Activated CD4-positive, alpha-beta T cell treated with anti-CD3 and anti-CD28 coated beads, Interleukin-10, Interleukin-2, amounts not matched to agents 100 ng/mL and 50 ng/mL, durations not matched to agents 16 hours and 8 hours (primary cell): ENCODE measurements at regions not wholly inside any gene's neighbourhood (a gene's known extent, or its start where the extent isn't known, plus 50 kb on each side); places are given as distances from the start of the nearest gene placed in this dataset.

Experiments
- DNase-seq: peaks from one replicate; pipeline ENCODE4 v3.0.0-alpha.2; 2020

DNA sequence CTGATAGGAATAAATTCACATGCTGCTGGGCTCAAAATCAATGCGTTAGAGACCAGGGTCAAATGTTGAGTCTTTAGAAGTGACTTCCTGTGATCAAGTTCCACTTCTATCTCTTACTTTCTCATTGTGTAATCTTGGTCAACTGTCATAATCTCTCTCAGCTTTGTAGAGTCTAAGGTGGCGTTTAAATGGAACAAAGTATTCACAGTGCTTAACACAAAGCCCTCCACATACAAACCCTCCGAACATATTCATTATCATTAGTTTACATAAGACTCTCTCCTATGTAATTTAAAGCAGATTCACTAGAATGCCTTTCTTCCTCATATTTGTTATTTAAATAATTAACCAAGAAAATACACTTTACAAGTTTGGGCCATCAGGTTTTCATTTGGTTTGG, 1044.1 kb downstream of the EFNB2 start:
- DNase-seq, result no peak

DNA sequence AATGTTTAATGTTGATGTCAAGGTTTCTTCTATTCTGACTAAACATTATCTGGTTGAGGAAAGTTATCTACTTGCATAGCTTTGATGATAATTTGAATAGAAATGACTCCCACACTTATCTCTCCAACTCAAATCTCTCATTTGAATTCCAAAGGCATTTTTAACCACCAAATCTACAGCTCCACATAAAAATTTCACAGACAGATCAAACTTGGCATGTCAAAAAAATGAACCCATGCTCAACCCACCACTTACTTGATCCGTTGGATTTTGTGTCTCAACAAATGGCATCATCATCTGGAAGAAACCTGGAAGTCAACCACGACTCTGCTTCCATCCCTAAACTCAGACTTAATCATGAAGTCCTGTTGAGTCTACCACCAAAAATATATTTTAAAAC, 1050.4 kb downstream of the EFNB2 start:
- DNase-seq, result no peak

DNA sequence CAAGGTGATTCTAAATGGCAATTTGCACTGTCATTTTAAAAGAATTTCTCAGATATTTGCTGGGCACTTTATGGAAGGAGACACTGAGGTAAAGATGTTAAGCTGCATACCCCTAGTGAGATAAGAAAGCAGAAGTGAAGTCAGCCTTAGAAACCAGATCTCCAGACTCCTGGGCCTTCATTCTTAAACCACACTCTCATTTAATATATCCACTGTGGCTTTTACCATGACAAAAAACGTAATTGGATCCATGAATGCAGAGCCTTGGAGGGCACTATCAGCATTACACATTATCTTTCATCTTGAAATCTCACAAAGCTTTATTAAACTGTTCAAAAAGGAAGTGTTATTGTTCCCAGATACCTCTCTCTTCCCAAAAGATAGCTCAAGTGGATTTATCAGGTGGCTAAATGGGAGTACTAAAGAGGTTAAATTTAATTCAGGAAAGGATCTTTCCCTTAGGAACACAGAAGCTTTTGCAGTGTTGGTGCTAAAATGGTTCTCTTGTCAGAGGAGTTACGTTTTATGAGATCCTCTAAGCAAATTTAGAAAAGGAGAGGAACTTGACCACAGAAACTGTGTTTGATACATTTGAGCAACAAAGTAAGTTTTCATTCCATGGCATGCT, 1060.4 kb downstream of the EFNB2 start:
- DNase-seq, result no peak

DNA sequence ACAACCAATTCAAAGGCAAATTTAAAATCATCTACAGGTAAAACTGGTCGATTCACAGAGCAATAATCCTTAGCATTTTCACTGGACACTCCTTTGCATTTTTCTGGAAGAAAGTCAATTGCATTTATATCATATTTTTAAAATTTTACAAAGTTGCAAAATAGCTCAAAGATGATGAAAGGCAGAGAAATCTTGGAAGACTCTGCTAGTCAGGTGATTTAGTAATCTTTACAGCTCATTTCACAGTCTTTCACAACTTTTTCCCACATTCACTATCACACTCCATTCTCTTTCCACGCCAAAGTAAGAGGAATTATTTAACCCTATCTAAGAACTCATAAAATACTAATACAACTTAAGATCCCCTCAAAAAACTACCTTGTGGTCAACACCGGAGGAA, 1063.8 kb downstream of the EFNB2 start:
- no peak for DNase-seq

DNA sequence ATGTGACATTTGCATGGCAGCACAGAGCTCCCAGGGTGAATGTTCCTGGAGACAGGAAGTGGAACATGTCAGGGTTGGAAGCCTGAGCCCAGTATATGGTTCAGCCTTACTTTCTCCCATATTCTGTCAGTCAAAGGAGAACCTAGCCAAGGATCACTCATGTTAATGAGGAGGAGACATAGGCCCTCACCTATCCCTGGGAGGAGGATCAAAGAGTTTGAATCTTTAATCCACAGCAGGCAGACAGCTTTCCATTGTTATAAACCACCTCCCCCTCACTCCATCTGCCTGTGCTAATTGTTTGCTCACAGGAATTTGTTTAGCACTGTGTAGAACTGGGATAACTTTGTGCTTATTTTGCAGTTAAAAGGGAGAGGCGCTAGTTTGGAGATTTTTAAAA, 1069.1 kb downstream of the EFNB2 start:
- no peak for DNase-seq

DNA sequence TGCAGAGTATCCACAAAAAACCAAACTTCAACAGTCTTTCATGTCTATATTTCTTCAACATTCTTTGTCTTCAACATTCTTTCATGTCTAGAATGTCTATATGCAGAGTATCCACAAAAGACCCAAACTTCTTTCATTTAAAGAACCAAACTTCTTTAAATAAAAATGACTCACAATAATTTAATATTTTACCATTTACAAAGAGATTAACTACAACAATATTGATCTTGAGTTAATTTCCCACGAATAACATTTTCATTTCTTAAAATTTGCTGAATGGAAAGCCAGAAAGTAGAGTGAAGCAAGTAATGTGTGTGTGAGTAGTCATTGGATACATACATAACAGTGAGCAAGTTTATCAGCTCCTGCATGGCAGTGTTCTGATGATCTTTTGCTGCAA, 1069.7 kb downstream of the EFNB2 start, which contains the start of gene DAOA:
Gene DAOA (plus strand): TSS at position 301 of the 400 bp plus-strand sequence.
- no peak for DNase-seq

DNA sequence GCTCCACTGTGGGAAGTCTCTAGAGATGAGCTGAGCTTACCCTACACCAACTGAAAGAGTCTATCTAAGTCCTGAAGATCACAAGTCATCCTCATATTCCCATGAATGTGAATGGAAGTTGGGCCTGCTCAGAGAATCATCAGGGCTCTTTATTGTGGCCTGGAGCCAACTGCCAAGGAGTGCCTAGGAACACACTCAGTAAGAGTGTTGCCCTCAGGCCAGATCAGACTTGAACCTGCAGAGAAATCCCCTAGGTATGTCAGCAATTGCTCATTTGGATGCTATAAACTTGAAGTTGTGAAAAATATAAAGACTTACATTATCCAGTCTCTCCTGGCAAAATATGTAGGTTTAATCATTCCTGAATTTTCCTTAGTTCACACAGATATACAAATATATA, 1070.2 kb downstream of the EFNB2 start:
- DNase-seq, result no peak

DNA sequence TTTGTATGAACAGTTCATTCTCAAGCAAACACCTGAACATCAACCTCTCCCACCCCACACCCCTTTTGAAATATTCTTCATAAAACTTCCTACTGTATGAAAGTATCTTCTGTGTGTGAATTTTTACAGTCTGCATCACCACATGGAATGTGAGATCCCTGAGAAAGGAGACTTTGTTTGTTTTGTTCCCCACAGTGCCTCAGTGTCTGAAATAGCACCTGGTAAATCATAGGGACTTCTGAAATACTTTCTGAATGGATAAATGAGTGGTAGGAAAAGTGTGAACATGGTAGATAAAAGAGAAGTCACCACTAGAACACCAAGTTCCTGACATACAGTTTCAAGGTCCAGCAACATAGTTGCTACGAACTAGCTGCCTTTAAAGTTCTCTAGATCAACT, 1071.2 kb downstream of the EFNB2 start:
- DNase-seq, result no peak

DNA sequence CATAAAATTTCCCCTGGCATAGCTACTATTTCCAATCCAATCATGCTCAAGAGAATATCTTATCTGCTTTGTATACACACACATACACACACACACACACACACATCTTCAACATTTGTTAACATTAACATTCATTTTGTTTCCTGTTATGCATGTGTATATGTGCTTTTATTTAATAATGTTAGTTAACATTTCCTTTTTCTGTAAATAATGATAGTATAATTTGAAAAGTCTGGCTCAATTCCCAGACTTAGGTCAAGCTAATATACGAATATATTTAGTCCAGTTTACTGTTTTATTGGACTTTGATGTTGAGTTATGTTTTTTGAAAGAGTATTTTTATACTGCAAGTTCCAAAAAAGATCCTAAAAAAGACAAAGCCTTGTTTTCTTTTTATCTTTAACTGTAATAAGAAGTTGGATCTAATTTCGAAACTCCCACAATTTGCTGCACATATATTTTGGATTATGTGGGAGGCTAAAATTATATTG, 1072.4 kb downstream of the EFNB2 start:
- no peak for DNase-seq

DNA sequence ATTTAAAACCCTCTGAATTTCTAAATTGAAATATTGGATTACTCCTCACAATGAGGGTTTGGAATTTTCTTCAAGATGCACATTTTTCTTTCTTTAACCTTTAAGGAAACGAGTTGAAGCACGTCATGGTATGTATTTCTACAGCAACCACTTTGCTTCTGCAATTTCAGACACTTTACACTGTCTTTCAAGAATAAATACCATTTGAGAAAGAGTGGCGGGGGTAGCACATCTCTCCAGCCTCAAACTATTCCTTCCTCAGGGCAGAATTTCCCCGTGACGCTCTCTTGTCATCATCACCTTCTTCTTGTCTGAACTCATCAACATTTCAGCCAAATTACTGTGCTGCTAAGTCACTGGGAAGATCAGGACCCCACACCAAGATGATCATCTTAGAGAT, 1073.4 kb downstream of the EFNB2 start:
- no peak for DNase-seq

DNA sequence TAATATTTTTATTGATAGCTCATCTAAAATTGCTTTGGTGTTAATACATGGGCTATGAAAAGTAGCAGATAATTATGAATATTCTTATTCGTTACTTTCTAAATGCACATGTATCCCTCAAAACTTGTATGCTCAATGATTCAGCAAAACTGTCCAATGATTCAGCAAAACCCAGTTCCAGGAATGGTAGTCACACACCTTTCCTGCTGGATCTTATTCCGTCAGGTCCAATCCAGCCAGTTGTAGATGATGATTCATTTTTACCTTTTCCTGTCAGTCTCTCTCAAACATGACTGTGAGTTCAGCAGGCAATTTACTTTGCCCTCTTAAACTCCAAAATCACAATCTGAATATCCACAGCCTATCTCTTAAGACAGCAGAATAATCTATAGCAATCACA, 1082.6 kb downstream of the EFNB2 start:
- no peak for DNase-seq

DNA sequence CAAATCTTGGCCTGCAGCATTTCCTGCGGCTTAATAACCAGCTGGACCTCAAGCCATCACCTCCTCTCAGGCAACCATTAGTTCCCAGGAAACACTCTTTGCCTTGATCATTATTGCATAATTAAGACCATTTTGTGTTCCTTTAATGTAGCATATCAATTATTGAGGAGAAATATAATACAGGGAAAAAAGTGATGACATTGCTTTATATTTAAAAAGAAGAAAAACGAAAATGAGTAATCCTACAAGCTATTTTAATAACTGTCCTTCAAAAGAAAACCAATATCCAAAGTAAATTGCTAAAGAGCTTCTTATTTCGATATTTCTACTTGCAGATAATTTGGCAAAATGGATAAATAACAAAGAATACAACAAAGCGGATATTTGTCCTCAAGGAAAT, 1084.7 kb downstream of the EFNB2 start:
- DNase-seq, result no peak

DNA sequence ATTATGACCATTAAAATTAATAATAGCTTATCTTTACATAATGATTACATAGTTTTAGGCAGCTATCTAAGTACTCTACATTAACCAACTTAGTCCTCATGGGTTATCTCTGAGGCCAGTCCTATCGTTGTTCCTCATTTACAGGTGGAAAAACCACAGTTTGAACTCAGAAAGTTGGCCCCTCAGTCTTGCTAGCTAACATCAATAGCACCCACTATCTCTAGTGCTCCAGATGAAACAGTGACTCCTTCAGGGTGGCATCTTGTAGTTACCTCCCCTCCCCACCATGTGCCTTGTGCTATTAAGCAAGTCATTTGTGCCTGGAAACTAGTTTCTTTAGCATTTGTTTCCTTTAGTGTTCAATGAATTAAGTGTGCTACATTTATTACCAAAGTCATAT, 1086.7 kb downstream of the EFNB2 start:
- DNase-seq, result no peak

DNA sequence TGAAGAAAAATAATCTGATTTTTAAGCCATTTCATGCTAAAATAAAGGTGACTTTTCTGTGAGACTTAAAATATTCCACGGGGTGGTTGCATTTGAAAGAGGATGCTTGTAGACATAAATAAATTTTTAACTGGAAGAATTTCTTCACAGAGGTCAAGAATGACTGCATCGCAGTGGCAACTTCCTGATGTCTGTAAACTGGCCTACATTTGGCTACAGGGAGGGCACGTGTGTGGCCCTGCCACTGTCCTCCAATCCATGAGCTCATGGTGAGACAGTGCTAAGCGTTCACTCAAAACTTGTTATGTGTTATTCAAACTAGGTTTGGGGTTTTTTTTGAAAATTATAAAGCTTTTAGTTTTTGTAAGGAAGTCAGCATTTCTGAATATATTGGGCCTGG, 1089.3 kb downstream of the EFNB2 start:
- DNase-seq, result no peak

DNA sequence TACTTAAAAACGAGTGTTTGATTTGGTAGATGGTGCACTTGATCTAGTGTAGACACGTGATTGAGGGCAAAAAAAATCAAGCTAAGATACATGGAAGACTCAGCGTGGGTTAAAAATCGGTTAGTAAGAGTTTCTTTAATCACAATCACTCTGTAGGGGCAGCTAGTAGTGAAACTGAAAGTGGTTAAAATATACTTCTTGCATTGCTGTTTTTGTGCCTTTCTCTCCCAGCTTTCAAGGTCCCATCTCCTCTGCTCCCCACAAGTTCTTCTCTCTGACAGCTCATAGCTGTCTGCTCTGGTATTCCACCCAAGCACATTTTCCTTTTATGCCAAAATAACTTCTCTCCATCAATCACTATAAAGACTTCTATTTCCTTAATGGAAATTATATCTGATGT, 1089.7 kb downstream of the EFNB2 start:
- no peak for DNase-seq

DNA sequence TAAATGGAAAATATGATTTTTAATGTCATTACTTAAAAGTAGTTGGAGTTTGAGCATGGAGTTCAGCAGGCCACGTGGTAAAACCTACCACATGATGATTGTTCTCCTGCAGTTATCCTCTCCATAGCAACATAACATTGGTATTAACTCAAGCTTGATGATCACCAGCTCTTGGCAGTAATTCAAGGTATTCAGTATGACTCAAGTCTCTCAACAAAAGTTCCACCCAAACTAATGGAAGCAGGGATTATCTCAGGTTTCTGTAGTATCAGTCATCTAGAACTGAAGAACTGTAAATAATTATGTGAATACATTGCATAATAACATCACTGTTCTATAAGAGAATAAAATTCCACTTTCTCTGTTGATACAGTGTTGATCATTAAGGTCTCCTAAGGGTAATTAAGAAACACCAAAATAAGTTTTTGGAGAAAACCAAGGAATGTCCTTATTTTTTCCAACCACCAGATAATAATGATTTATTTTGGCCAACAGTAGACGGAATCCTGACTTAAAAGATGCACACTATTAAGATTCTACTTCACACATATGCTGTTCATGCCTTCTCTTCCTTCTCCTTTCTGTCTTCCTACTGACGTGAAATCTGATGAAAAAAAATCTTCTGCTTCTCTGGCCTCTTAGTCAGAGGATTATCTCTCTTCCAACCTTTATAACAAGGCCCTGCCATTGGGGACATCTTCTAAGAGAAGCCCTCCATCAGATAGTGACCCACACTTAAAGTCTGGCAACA, 1092.3 kb downstream of the EFNB2 start:
- DNase-seq, result no peak

DNA sequence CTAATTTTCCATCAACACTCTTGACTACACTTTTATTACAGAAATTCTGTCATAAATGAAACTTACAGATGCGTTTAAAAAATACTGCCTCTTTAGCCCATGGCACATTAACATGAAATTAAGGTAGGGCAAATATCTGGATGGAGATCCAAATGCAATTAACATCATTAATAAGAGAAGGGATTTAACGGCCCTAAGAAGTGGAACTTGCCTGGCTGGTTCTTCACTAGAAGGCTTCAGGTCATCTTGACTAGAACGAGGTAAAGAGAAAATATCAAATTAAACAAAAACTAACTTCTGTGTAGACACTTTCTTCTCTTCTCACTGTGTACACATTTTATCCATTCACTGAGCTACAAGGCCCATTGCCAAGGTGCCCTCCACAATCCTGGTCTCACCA, 1093.4 kb downstream of the EFNB2 start:
- no peak for DNase-seq

DNA sequence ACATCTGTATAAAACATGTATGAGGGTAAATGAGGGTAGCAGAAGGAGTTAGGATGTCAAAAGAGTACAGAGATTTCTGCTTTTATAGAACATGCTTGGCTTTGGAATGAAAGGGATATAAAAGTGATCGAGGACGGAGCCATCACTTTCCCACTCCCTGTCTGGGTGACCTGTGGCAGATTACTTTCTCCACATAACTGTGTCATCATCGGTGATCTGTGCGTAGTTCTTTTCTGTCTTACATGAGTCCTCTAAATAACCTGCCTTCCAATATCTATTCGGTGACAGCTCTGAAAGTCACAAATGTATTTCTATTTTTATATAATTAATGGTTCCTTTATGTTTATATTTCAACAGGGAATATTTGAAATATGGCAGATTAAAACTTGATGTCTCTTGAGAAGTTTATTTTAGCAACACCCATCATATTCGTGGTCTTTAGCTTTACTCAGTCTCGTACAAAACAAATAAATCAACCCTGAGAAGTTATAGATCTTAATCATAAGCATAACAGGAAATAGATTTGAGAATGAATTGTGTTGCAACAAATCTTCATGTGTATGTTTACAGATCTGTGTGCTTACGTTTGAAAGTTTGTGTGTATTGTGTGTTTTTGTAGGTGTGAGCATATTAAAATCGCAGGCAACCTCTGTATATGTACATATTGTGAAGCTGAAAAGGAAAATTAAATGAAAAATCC, 1094.3 kb downstream of the EFNB2 start:
- no peak for DNase-seq

DNA sequence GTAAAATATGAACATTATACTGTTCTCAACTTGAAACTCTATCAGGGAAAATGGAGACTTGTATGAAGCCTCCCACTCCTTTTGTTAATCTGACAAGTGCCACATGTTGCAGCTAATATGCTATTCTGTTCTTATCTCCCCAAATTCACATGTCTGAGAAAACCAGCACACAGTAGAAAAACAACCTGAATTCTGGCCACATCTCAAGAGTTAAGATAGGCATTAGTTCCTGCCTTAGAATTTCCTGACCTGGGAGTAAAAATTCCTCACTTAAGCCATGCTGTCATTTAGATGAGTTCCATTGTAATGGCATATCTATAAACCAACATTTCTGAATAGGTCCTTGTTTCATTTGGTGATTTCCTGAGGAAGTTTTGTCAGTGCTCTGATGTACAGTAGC, 1098.5 kb downstream of the EFNB2 start:
- DNase-seq, result no peak

DNA sequence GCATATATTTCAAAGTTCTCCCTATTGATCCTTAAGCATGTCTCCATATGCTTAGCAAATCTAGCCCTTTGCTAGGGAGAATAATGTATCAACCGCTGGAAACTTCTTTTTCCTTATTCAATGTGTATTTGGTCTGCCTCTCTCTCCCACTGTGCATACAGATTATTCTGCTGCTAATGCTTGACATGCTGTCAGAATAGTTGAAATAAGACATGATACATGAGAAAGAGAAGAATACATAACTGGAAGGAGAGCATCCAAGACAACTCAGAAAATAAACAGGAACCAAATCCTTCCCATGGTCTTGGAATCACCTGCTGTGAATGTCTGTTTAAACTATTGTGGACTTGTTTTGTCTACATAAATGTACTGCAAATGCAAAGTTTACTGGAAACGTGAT, 1103.0 kb downstream of the EFNB2 start:
- DNase-seq, result no peak

DNA sequence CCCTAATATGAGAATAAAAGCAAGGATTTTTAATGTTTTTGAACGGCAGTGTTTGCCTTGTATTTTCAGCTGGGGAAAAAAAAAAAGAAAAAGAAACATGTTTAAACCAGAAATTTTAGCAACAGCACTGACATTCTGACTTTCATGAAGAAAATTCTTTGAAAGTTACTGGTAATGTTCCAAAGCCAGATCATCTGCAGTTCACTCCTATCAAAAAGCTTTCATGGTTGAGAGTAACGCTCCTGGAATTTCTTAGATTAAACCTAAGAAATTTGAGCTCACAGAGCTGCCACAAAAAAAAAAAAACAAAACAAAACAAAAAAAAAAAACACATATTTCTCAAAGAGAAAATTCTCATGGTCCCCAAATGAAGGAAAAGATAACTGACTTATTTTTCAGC, 1106.7 kb downstream of the EFNB2 start:
- DNase-seq, result no peak

DNA sequence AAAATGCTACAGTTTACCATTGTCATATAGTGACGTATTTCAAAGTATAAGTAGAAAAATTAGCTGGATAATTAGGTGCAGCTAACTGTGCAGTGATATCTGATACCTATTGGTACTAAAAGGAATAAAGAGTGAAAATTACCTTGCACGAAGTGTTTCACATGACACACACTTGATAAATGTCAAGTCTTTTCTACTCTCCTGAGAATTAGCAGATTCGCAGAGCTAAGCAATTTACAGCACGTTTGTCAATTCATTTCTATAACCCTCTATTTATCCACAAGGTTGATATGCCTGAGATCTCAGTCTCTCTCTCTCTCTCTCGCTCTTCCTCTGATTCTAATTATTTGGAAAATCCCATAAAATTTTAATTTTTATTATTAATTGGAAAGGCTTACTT, 1109.0 kb downstream of the EFNB2 start:
- DNase-seq, result no peak

DNA sequence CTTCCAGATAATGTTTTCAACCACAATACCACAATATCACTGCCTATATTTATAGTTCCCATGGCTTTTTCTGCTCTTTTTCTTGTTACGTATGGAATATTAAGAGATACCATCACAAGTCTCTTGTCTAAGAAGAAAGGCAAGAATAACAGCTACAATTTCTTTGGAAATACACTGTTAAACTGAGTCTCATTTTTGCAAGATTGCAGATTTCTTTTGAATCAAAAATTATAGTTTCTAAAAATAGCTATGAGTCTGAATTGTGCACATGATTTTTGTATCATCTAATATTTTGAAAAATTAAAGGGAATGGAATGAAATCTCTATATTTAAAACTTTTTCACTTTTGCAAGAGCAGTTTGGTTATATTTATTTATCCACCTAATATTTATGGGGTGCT, 1120.8 kb downstream of the EFNB2 start:
- no peak for DNase-seq

DNA sequence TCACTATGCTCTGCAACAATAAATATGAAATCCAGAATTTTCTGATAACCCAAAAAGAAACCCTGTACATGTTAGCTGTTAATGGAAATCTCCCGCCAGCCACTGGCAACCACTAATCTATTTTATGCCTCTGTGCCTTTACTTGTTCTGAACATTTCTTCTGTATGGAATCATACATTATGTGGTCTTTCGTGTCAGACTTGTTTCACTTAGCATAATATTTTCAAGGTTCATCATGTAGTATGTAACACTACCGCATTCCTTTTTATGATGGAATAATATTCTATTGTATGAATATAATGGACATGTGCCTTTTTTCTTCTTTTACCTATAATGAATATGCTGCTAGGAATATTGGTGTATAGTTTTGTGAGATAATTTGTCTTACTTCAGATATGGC, 1123.3 kb downstream of the EFNB2 start:
- DNase-seq, result no peak
